ENCODE measurements at regions not wholly inside any gene's neighbourhood (a gene's known extent, or its start where the extent isn't known, plus 50 kb on each side); places are given as distances from the start of the nearest gene placed in this dataset.

DNA sequence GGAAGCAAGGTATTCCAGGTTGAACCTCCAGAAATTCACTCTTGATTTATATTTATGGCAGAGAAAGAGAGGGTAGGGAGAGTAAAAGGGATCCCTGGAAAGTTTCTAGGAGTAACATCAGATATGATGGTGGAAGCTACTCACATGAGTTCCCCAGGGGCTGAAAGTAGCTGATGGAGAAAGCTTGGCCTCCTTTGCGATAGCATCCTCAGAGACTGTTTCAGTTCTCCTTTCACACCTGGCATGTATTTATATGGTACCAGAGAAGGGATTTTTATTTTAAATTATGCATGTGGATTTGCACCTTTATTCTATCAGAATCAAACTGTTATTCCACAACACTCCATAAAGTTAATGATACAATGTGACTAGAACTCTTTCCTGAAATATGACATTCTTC is 126.3 kb upstream of the OSR1 start:
- Histone ChIP-seq H3K9me3 (ENCODE audit: control insufficient read depth, insufficient read depth, low read length) (no peaks in the 10 kb centered on the region), H3K4me3 (ENCODE audit: low read depth, low read length) (no peak overlapping the region), H3K27ac (ENCODE audit: low read depth, low read length) (no peak overlapping the region), H3K27me3 (ENCODE audit: control insufficient read depth, insufficient read depth, low read length) (no peaks in the 10 kb centered on the region)
- ChIA-PET POLR2A (no interaction called here), CTCF (no interaction called here)
- TF ChIP-seq, protein P1, sequence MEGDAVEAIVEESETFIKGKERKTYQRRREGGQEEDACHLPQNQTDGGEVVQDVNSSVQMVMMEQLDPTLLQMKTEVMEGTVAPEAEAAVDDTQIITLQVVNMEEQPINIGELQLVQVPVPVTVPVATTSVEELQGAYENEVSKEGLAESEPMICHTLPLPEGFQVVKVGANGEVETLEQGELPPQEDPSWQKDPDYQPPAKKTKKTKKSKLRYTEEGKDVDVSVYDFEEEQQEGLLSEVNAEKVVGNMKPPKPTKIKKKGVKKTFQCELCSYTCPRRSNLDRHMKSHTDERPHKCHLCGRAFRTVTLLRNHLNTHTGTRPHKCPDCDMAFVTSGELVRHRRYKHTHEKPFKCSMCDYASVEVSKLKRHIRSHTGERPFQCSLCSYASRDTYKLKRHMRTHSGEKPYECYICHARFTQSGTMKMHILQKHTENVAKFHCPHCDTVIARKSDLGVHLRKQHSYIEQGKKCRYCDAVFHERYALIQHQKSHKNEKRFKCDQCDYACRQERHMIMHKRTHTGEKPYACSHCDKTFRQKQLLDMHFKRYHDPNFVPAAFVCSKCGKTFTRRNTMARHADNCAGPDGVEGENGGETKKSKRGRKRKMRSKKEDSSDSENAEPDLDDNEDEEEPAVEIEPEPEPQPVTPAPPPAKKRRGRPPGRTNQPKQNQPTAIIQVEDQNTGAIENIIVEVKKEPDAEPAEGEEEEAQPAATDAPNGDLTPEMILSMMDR (IDR thresholded peaks at IDR 0.05; ENCODE audit: low read depth, low read length): no peak
- DNase-seq (ENCODE audit: low read depth, low spot score): no peak

DNA sequence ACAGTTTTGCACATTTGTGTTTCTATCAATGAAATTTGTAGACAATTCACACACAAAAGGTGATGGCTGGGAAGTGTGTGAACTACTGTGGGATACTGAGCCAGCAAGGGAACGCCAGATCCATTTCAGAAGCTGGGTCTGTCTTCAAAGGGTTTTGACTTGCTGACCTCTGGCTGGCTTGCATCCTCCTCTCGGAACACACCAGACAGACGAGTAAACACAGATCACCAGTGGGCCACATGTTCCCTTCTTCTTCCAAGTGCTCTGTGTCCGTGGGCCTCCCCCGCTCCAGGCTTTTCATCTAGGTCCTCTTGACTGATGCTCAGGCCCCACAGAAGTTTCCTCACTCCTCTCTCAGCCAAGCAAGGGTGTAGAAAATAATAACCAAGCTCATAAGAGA is 122.2 kb upstream of the OSR1 start:
- POLR2A ChIA-PET: no interaction called here
- no peak for DNase-seq (ENCODE audit: low read depth, low spot score)
- TF ChIP-seq, protein P1 (IDR thresholded peaks at IDR 0.05; ENCODE audit: low read depth, low read length): no peak
- CTCF ChIA-PET: no interaction called here
- no peak overlapping the region for H3K27ac ChIP-seq (ENCODE audit: low read depth, low read length)
- no peak overlapping the region for H3K4me3 ChIP-seq (ENCODE audit: low read depth, low read length)
- H3K9me3 ChIP-seq (ENCODE audit: control insufficient read depth, insufficient read depth, low read length): no peaks in the 10 kb centered on the region
- H3K27me3 ChIP-seq (ENCODE audit: control insufficient read depth, insufficient read depth, low read length): no peaks in the 10 kb centered on the region

DNA sequence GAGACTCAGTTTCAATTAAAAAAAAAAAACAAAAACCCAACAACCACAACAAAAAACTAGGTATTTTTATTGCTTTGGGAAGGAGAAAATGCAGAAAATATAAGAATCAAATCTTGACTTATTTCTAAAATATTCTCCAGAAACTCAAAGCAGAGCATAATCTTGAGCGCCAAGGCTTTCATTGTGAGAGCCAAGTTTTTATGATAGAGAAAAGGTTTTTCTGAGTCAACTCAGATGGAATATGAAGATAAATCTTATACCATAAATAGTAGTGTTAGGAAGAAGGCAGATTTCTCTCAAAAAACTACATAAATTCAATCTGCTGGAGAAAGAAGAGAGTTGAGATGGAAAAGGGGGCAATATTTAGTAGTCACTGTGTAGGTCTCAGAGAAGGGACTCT is 121.2 kb upstream of the OSR1 start:
- TF ChIP-seq, protein P1 (IDR thresholded peaks at IDR 0.05; ENCODE audit: low read depth, low read length): no peak
- H3K4me3 ChIP-seq (ENCODE audit: low read depth, low read length): no peak overlapping the region
- DNase-seq (ENCODE audit: low read depth, low spot score): no peak
- no peaks in the 10 kb centered on the region for H3K27me3 ChIP-seq (ENCODE audit: control insufficient read depth, insufficient read depth, low read length)
- ChIA-PET POLR2A (no interaction called here), CTCF (no interaction called here)
- H3K9me3 ChIP-seq (ENCODE audit: control insufficient read depth, insufficient read depth, low read length): no peaks in the 10 kb centered on the region
- H3K27ac ChIP-seq (ENCODE audit: low read depth, low read length): no peak overlapping the region

DNA sequence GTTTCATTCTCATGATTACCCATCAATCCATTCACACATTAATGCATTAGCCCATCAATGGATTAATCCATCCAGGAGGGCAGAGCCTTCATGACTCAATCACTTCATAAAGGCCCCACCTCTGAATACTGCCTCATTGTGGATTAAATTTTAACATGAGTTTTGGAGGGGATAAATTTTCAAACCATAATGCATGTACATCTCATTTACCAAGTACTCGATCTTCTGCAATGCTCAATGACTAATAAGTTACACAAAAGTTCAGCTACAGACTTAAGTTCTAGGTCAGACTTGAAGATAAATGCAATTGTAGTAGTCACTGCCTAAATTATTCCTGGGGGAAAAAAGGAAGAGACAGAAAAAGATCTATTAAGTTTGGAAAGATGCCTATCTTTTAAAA is 120.0 kb upstream of the OSR1 start:
- POLR2A ChIA-PET: no interaction called here

DNA sequence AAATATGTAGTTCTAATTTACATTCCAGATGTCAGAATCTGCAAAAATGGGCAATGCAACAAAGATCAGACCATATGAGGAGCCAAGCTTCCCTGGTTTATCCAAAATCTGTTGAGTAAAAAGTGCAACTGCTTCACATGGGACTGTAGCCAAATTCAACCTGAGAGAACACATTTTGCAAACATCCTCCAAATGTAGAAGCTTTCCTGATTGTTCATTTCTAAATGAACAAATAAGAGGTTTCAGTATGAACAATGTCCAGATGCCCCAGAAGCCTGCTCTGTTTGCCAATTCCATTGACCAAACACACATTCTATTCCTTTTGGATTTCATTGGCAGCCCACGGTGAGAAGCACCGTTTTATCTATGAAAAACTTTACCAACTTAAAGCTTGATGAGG is 117.9 kb upstream of the OSR1 start:
- Histone ChIP-seq H3K4me3 (ENCODE audit: low read depth, low read length) (no peak overlapping the region), H3K27me3 (ENCODE audit: control insufficient read depth, insufficient read depth, low read length) (no peaks in the 10 kb centered on the region), H3K27ac (ENCODE audit: low read depth, low read length) (no peak overlapping the region), H3K9me3 (ENCODE audit: control insufficient read depth, insufficient read depth, low read length) (no peaks in the 10 kb centered on the region)
- no peak for DNase-seq (ENCODE audit: low read depth, low spot score)
- CTCF ChIA-PET: no interaction called here
- POLR2A ChIA-PET: no interaction called here
- TF ChIP-seq, protein P1 (IDR thresholded peaks at IDR 0.05; ENCODE audit: low read depth, low read length): no peak

More for the DNA sequence above, 120.0 kb upstream of the OSR1 start:
- no peak for DNase-seq (ENCODE audit: low read depth, low spot score)
- Histone ChIP-seq H3K27ac (ENCODE audit: low read depth, low read length) (no peak overlapping the region), H3K9me3 (ENCODE audit: control insufficient read depth, insufficient read depth, low read length) (no peaks in the 10 kb centered on the region), H3K4me3 (ENCODE audit: low read depth, low read length) (no peak overlapping the region), H3K27me3 (ENCODE audit: control insufficient read depth, insufficient read depth, low read length) (no peaks in the 10 kb centered on the region)
- TF ChIP-seq, protein P1 (IDR thresholded peaks at IDR 0.05; ENCODE audit: low read depth, low read length): no peak
- CTCF ChIA-PET: interaction anchor here (0.7 kb wide), 1 partner anchor 336 kb away, joined by 4 read pairs; no protein-coding TSS in a partner anchor
